Skeletal muscle tissue (tissue), 3 donors: ENCODE measurements at regions not wholly inside any gene's neighbourhood (a gene's known extent, or its start where the extent isn't known, plus 50 kb on each side); places are given as distances from the start of the nearest gene placed in this dataset.
"Not testable (repeated sequence)": the region's sequence is repeated elsewhere in the genome, so short reads cannot be mapped to it uniquely, and the experiment has no call there.

Experiments used
- H3K27ac ChIP-seq: one replicate; pipeline ENCODE4 v1.7.0; 2013; ENCODE audit warnings: mild to moderate bottlenecking, low read depth, low read length, inconsistent platforms
- H3K27me3 ChIP-seq, 3 donors: one replicate each; pipeline ENCODE4 v1.7.0; 2013; ENCODE audit warnings: low read length in 3 of 3; ENCODE audit not compliant: control insufficient read depth in 3 of 3, insufficient read depth in 3 of 3
- H3K36me3 ChIP-seq, 3 donors: one replicate each; pipeline ENCODE4 v1.7.0; 2013; ENCODE audit warnings: low read length in 3 of 3; ENCODE audit not compliant: control insufficient read depth in 3 of 3, insufficient read depth in 3 of 3
- H3K4me1 ChIP-seq, 3 donors: one replicate each; pipeline ENCODE4 v1.7.0; 2013; ENCODE audit warnings: low read length in 3 of 3, mild to moderate bottlenecking in 3 of 3; ENCODE audit not compliant: control insufficient read depth in 3 of 3, insufficient read depth in 3 of 3
- H3K4me3 ChIP-seq, 3 donors: one replicate each; pipeline ENCODE4 v1.7.0; 2013; ENCODE audit warnings: low read length in 3 of 3
- H3K9ac ChIP-seq, 3 donors: one replicate each; pipeline ENCODE4 v1.7.0; 2013; ENCODE audit warnings: low read length in 3 of 3, mild to moderate bottlenecking in 3 of 3, moderate library complexity in 2 of 3, low read depth in 1 of 3
- H3K9me3 ChIP-seq, 3 donors: one replicate each; pipeline ENCODE4 v1.7.0; 2013; ENCODE audit warnings: low read length in 3 of 3; ENCODE audit not compliant: control insufficient read depth in 3 of 3
- donor health status: Osteomylitis.

DNA sequence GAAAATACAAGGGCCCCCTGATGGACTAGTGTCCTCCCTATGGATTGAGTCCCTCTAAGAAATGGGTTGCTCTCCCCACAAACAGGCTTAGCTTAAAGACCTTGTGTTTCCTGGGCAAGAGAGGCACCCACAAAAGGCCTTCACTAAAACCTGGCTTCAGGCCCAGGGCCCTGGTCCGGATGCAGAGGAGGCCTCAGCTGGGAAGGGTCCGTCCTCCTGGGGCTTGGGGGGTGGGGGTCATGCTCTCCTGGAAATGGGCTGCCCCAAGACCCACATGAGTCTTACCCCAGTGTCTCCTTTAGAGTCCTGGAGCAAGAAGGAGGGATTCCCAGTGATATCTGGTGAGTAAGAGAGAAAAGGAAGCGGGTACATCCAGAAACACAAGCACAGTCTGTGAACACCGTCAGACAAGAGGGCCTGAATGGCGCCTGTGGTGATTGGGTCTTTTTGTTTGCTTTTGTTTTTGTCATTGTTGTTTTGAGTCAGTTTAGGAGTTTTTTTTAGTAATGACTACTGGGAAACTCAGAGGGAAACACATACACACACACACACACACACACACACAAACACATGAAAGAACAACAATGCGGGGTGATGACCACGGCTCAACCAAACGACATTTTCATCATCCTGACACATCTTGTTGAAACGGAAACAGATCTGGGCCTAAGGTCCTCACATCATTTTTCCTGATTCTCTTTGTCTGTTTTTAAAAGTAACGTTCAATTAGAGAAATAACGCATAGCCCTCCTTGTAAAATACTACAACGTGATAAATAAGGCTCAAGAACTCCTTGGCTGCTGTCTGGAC is 292.3 kb downstream of the BCL2L11 start:
- not testable (repeated sequence) for H3K27me3 ChIP-seq, H3K27ac ChIP-seq, H3K9ac ChIP-seq, H3K9me3 ChIP-seq, H3K4me1 ChIP-seq, H3K4me3 ChIP-seq, H3K36me3 ChIP-seq

DNA sequence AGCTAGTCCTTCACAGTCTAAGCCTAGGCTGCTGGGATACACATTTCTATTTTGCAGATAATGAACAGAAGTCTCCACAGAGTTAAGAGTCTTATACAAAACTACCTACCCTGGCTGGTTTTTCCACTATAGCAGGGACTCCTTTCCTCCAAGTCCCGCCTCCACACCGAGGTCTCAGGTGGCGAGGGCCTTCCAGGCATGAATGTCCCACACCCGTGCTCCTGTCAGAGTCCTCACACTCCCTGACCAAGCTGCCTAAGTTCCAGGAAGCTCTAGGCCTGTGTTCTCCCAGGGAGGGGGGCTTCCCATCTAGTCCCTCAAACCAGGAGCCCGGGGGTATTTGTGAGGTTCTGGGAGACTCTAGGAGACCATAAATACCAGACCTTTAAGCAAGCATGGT is 293.2 kb downstream of the BCL2L11 start:
- not testable (repeated sequence) for H3K4me1 ChIP-seq, H3K9ac ChIP-seq, H3K27ac ChIP-seq, H3K27me3 ChIP-seq, H3K36me3 ChIP-seq, H3K4me3 ChIP-seq, H3K9me3 ChIP-seq

GRCh38 chr2:111415765-111416743 is 295.3 kb downstream of the BCL2L11 start:
- H3K36me3 ChIP-seq, H3K9me3 ChIP-seq, H3K27me3 ChIP-seq, H3K4me3 ChIP-seq, H3K4me1 ChIP-seq, H3K9ac ChIP-seq: not testable (repeated sequence)
- H3K27ac ChIP-seq = peak overlapping the region; percentile 25

GRCh38 chr2:111417026-111417425 is 296.3 kb downstream of the BCL2L11 start:
- not testable (repeated sequence) for H3K27ac ChIP-seq, H3K9me3 ChIP-seq, H3K27me3 ChIP-seq, H3K9ac ChIP-seq, H3K36me3 ChIP-seq, H3K4me3 ChIP-seq, H3K4me1 ChIP-seq

DNA sequence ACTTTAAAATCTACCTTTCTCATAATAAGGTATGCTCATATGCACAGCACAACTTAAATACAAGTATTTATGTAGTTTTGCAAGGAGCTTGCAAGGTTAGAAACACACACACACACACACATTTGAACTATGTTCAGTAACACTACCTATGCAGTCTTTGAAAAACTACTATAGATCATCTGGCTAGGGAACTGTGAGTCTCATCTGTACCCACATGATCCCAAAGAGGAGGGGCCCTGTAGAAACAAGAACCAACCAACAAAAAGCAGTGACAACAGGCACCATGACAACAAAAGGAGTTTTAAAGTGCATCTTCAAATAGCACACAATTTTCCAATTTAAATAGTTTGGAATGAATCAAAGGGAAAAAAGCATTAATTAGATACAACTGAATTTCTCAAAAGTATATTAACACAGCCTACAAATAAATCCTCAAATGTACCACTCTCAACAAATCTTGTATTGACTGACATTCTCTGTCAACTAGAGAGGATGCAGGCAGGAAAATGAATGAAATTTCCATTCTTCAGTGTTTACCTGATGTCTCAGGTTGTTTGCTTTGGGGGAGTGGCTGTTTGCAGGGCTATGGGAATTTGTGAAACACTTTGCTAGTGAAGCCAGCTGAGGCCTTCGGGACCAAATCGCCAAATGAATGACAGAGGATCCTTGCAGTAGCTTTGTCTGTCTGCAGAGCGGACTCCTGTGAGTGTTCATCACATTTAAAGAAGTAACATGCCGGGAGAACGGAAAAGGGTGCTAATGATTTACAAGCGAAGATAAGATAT is 297.6 kb downstream of the BCL2L11 start:
- H3K4me1 ChIP-seq, H3K27me3 ChIP-seq, H3K9me3 ChIP-seq, H3K9ac ChIP-seq, H3K36me3 ChIP-seq, H3K27ac ChIP-seq, H3K4me3 ChIP-seq: not testable (repeated sequence)

DNA sequence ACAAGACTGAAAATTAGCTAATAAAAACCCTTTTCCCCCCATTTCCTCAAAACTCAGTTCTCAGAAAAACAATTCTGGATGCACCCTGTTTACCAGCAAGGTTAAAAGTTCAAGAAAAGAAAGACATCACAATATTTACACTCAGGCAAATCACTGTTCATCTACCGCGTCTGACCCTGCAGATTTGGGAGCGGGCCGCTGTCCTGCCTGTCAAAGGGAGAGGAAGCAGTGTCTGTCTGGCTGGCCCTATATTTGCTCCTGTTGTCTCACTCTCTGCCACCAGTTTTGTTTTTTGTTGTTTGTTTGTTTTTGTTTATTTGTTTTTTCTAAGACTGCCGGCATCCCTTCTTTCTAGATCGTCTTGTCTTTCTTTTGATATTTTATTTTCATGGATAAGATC is 299.4 kb downstream of the BCL2L11 start:
- H3K27ac ChIP-seq, H3K27me3 ChIP-seq, H3K36me3 ChIP-seq, H3K9me3 ChIP-seq, H3K4me3 ChIP-seq, H3K4me1 ChIP-seq, H3K9ac ChIP-seq: not testable (repeated sequence)

DNA sequence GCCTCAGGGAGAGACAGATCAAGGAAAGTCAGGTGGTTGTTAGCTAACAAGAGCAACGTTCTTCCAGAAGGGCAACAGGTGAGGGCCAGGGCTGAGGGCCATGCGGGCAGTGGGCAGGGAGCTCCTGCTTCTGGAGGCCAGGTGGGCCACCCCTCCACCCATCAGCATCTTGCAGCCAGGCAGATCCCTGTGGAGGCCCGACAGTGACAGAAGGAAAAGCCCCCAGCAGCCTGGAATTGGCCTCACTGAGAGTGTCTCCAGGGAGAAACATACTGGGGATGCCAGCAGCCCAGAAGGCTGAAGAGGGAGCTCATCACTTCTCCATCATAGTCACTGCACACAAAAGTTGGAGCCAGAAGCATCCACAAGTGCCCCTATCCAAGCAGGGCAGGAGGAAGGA is 300.1 kb downstream of the BCL2L11 start:
- not testable (repeated sequence) for H3K9me3 ChIP-seq, H3K9ac ChIP-seq, H3K27ac ChIP-seq, H3K4me1 ChIP-seq, H3K36me3 ChIP-seq, H3K4me3 ChIP-seq, H3K27me3 ChIP-seq

DNA sequence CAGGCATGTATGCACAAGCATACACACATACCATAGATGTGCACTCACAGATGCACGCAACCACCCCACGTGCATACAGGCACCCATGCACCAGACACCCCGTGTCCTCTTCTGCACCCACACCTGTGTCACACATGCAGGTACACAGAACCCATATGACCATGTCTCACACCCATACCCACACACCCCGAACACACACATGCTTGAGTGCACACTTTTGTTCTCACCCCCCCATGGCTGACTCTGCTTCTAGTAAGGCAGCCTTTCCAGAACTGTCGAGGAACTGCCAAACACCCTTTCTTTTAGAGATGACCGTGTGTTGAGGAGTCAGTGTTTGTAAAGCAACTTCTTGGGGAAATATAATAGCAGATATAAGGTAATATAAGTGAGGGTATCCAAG is 301.2 kb downstream of the BCL2L11 start:
- not testable (repeated sequence) for H3K9me3 ChIP-seq, H3K27me3 ChIP-seq, H3K4me3 ChIP-seq, H3K9ac ChIP-seq, H3K36me3 ChIP-seq, H3K27ac ChIP-seq, H3K4me1 ChIP-seq

DNA sequence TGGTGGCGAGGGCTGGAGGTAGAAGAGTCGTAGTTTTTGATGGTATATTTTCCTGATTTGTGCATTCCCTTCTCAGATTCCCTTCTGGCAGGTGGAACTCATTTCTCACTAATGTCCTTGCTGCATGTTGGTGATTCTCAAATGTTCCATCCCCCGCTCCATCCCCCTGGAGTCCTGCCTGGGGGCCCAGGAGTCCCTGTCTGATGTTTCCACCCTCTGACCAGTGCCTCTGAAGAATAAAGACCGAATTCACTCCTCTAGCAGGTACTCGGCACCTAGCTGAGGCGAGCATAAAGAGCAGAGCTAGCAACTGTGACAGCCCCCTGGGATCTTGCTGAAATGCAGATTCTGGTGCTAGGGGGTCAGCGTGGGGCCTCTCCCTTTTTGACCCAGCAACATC is 301.8 kb downstream of the BCL2L11 start:
- H3K9me3 ChIP-seq, H3K9ac ChIP-seq, H3K27me3 ChIP-seq, H3K27ac ChIP-seq, H3K36me3 ChIP-seq, H3K4me3 ChIP-seq, H3K4me1 ChIP-seq: not testable (repeated sequence)

DNA sequence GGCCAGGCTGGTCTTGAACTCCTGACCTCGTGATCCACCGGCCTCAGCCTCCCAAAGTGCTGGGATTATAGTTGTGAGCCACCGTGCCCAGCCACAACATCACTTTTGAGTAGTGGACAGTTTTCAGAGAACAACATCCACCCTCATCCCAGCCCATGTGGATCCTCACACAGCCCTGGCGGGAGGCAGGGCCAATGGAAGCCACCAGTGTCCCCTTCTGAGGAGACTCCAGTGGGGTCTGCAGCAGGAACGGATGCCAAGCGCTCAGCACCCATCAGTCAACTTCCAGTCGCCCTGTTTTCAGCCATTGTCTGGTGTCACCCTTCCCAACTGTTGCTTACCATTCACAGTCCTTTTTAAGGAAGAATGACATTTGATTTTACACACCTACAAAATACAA is 302.5 kb downstream of the BCL2L11 start:
- H3K9ac ChIP-seq, H3K27me3 ChIP-seq, H3K36me3 ChIP-seq, H3K4me1 ChIP-seq, H3K27ac ChIP-seq, H3K9me3 ChIP-seq, H3K4me3 ChIP-seq: not testable (repeated sequence)
